ENCODE measurements at regions not wholly inside any gene's neighbourhood (a gene's known extent, or its start where the extent isn't known, plus 50 kb on each side); places are given as distances from the start of the nearest gene placed in this dataset.

GRCh38 chr10:84921701-84922100 lies 593.3 kb downstream of the CCSER2 start:
- no peak for TF ChIP-seq CTCF (IDR thresholded peaks at IDR 0.05)
- TF ChIP-seq EP300 (IDR thresholded peaks at IDR 0.05) = no peak
- TF ChIP-seq POLR2AphosphoS5 (IDR thresholded peaks at IDR 0.05) = no peak
- TF ChIP-seq POLR2A (IDR thresholded peaks at IDR 0.05) = no peak

Measured in gastroesophageal sphincter (tissue), 3 donors.